ENCODE measurements at regions not wholly inside any gene's neighbourhood (a gene's known extent, or its start where the extent isn't known, plus 50 kb on each side); places are given as distances from the start of the nearest gene placed in this dataset.

DNA sequence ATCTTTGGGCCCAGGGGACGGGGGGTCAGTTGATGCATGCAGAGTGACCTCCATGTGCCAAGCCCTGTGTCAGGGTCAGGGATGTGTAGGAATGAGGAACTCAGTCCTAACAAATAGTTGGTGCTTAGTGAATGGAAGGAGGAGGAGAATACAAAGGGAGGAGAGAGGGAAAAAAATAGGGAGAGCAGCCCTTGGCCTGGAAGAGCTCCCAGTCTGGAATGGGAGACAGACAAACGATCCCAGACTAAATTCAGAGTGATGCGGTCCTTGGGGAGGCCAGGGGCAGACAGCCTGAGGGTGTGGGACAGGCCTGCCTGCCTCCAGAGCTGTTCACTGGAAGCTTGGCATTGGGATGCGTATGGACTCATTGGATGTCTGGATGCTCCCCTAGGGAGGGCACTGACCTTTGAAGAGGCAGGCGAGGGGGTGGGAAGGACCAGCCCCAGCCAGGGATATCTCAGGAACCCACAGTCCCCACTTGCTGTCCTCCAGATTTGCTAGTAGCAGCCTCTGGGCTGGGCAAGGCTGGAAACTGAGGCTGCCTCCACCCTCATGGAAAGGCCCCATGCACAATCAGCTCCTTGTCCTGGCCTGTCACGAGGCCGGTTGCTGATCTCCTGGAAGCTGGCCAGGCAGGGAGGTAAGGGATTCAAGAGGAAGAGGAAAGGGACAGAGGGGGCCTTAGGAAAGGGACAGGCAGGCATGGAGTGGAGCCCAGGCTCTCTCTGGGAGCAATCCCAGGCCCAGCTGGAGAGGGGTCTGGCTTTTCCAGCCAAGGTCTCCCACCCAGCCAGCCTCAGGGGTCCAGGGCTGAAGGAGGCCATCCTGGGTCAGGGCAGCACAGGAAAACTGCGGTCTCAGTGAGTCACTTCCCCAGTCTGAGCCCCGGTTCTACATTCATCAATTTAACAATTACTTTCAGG, 69.0 kb upstream of the GGTA1 start:
- peak; percentile 45 for DNase-seq (ENCODE audit: low read depth)

DNA sequence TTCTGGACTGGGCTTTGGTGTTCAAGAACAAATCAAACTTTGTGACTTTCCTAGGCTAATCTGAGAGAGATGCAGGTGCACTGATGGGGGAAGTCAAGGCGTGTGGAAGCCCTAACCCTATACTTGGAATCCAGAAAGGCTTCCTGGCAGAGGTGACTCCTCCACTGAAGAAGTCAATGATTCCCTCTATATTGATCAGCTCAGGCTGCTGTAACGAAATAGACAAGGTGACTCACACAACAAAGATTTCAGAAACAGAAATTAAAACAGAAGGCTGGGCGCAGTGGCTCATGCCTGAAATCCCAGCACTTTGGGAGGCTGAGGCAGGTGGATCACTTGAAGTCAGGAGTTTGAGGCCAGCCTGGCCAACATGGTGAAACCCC, 69.6 kb upstream of the GGTA1 start:
- no peak for DNase-seq (ENCODE audit: low read depth)

DNA sequence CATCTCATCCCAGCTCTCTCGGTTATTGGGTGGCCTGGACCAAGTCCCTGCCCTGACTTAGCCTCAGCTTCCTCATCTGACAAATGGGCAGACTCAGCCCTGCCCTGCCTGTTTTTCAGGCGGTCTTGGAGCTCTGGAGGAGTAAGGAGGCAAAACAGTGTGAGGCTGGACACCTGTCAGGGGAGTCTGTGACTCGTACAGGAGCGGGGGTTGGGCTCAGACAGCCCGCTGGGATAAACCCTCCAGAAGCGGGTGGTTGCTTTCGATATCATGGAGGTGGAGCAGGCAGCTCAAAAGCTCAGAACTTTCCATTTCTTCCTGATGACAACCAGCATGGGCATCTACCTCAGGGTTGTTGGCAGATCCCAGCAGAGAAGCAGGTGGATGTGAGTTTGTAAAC, 72.9 kb upstream of the GGTA1 start:
- DNase-seq (ENCODE audit: low read depth) = no peak

DNA sequence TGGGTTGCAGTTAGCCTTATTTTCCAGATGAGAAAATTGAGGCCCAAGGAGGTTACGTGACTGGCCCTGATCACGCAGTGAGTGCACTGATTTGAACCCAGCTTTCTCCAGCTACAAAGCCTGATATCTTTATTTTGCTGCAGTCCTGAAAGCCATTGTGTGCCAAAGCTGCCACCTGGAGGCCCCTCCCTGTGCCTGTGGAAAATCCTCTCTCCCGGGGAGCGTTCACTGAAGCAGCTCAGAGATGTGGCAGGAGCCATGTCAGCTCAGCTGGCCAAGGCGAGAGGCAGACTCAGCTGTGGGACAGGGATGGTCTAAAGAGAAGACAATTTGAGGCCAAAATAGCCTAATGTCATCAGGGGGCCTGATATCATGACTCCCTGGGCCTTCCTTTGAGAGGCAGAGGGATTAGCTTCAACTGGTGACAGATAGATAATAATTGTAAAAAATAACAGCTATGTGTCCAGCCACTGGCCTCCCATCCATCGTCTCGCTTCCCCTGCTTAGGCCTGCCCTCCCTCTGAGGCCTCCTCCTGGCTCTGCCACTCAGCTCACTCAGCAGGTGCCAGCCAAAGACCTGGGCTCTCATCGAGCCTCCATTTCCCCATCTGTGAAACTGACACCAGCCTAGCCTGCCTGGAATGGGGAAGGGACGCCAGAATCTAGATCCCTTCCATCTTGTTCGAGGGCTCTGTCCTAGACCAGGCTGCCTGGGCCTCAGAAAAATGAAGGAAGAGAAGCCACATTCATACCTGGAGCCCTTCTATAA, 74.3 kb upstream of the GGTA1 start:
- DNase-seq (ENCODE audit: low read depth) = no peak

DNA sequence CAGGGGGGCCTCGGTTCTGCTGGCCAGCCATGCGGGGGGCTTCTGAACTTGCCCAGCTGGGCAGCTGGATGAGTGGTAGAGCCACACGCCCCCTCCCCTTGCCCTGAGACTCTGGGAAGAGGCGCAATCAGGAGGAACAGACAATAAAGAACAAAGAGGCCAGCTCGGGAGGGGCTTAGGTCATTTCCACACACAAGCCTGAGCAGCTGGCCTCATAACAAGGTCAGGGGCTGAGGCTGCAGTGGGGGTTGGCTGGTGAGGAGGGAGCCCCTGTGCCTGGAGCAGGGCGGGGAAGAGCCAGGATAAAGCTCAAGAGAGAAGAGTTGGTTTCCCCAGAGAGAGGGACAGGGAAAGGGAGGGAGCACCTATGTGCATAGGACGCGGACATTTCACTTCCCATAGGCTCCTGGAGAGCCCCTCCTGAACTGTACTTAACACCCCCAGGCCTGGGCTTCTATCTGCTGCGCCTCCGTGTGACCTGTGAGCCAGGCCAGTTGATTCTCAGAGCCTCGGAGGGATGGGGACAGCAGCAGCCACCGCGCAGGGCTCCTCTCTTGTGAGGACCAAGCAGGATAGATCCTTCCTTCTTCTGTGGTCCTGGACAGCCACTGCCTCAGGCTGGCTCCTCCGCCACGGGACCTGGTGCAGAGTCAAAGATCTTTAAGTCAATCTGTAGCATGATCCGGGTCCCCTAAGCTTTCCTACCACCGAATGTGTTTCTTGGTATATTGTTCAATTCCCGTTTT, 75.3 kb upstream of the GGTA1 start:
- no peak for DNase-seq (ENCODE audit: low read depth)

DNA sequence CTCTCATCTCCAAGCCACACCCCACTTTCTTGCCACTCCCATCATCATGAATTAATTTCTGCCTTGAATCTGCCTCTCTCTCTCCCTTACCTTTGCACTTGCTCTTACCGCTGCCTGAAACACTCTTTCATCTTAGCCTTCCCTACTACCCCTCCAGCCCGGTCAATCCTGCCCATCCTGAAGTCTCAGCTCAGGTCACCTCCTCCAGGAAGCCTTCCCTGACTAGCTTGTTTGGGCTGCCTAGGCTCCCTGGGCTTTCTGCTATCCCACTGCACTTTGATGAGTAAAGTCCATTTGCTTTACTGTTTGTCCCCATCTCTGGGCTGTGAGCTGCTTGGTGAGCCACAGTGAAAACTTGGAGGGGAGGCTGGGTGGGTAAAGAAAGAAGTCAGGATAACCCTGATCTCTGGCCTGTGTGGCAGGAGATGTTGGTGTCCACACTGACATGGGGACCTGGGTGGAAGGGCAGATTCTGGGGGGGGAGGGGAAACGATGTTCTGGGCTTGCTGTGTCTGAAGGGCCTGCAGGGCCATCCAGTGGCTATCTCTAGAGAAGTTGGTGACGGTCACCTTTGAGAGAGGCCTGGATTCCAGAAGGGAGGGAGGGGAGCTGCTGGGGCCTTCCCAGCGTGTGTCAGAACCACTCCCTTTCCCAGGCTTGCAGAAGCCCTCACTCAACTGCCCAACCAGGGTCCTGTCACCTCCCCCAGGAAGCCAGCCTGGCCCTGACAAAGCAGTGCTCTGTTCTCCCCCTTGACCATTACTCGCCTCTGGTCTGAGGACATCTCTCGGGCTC, 75.0 kb upstream of the DAB2IP start:
- no peak for DNase-seq (ENCODE audit: low read depth)

DNA sequence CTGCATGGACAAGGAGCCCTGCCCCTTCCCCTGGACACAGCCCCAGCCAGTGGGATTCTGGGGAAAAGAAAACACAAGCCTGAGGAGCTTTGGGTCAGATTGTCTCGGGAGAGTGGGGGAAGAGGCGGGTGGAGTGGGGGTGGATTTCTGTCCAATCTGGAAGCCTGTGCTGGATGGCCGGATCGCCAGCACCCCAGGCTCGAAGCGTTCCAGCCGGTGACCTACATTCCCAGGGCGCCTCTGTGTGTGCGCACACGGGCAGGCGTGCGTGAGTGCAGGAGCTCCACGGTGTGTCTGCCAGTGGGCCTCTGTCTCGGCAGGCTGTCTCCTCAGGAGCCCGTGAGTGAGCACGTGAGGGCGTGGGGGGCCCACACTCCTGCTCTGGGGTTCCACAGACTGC, 74.3 kb upstream of the DAB2IP start:
- no peak for DNase-seq (ENCODE audit: low read depth)

DNA sequence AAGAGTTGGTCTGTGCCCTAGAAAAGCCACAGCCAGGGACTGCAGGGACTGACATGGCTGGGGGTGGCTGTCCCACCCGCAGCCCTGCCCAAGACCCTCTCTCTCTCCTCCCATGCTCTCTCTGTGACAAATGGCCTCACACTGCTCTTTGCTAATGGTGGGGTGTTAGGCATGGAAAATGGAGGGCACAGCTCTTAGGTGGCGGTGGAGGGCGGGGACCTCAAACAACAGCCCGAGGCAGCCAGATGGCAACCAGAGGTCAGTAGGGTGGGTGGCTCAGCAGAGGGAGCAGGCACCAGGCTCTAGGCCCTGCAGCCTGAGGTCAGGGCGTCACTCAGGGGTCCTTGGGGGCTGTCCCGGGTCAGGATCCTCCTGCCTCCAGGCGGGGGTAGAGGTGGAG, 73.9 kb upstream of the DAB2IP start:
- no peak for DNase-seq (ENCODE audit: low read depth)

DNA sequence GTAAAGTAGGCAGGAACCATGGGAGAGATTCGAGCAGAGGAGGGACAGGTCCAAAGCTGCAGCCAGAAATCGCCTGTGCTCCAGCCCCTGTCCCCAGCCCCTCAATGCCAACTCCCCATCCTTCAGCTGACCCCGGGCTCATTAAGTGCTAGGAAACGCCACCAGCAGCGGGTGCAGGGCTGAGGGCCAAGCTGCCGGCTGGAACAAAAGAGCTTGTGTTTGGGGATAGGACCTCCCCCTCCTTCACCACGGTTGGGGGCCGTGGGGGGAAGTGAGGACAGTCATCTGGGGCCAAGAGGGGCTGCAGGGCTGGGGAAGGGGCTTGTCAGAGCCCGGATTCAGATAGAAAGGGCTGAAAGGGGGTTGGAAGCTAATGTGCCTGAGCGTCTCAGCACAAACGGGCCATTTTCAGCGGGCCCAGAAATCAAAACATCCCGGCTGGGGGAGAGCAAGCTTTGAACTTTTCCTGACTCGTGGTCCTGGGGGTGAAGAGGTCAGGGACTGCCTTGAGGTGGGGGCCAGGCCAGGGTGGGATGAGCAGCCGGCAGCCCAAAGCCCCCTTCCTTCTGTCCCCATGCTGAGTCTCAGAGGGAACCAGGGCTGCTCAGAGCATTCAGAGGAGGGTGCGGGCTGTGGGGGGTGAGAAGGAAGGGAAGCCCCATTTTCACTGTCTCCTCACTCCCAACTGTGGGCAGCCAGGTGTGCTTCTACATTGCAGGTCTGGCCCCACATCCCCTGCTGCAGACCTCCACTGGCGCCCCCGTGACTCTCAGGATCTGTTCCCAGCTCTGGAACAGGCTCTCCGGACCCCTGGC, 69.4 kb upstream of the DAB2IP start:
- DNase-seq (ENCODE audit: low read depth) = no peak

DNA sequence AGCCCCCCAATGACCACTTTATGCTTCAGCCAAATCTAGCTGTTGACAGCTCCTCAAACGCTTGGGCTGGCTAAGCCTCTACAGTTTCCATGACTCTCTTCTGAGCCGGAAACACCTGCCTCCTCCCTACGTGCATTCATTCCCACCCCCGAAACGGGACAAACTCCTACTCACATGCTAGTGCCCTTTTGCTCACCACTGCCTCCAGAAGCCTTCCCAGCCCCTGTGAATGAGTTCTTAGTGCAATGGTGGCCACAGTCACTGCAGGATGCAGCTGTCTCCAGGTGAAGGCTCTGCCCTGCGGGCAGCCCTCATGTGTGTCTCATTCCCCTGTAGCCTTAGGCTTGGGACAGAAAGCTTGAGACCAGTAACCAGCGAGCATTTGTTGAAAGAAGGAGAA, 68.8 kb upstream of the DAB2IP start:
- DNase-seq (ENCODE audit: low read depth) = no peak

DNA sequence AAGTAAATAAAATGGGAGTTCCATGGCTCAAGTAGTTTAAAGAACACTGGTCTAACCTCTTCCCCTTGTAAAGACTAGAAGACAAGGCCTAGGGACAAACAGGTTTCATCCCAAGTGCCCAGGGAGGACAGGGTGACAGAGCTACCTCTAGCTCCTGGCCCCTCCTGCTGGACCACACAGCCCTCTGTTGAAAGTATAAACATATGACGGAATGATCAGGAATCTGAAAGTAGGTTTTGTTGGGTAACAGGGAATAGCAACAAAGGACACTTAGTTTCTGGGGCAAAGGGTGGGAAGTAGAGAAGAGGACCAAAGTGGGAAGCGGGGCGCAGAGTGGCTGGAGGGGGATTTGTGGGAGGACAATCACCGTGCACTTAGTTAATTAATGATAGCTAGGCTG, 67.0 kb upstream of the DAB2IP start:
- no peak for DNase-seq (ENCODE audit: low read depth)

DNA sequence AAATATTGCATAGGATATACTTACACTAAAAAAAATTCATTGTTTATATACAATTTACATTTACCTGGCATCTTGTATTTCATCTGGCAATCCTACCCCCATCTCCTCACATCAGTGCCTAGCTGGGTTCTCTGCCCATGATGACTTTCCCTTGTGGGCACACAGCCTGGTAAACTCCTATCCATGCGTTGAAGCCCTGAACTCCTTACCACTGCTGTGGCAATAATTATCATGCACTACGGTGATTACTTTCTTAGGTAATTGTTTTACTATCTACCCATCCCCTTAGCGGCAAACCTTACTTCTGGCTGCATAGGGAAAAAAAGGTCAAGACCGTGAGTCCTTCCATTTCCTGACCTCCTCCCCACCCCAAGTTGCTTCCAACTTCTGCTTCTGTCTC, 63.6 kb upstream of the DAB2IP start:
- no peak for DNase-seq (ENCODE audit: low read depth)

DNA sequence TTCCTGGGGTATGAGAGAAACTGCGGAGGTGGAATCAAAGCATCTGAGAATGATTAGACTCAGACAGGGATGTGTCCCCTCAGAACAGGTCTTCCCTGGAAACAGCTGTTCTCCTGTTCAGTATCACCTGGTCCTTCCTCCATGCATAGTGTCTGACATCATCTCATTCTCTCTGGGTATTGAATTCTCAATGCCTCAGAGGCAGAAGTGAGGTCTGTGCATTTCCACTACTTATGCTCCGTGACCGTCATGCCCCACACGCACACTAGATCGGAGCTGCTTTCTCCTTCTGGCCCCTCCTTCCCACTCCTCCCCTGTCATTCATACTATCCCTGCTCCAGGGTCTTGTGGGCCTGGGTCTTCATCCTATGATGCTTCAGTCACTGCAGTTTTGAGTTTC, 61.4 kb upstream of the DAB2IP start:
- DNase-seq (ENCODE audit: low read depth) = no peak

DNA sequence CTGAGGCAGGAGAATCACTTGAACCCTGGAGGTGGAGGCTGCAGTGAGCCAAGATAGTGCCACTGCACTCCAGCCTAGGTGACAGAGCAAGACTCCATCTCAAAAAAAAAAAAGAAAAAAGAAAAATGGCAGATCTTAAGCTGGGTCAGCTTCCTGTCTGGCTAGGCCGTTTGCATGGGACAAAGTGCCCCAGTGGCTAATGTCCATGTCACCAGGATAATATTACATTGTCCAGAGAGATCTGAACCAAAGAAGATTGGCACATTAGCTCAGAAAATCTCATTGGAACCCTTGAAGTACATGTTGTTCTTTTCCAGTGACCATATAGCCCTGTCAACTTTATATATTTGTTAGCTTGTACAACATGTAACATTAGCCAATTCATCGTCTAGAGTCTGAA, 59.2 kb upstream of the DAB2IP start:
- DNase-seq (ENCODE audit: low read depth) = no peak

DNA sequence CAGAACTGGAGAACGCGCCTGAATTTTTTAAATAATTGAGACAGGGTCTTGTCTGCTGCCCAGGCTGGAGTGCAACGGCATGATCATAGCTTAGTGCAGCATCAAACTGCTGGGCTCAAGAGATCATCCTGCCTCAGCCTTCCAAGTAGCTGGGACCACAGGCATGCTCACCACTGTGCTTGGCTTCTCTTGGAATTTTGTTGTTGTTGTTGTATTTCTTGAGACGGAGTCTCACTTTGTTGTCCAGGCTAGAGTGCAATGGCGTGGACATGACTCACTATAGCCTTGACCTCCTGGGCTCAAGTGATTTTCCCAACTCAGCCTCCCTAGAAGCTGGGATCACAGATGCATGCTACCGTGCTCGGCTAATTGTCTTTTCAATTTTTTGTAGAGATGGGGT, 58.4 kb upstream of the DAB2IP start:
- DNase-seq (ENCODE audit: low read depth) = no peak

DNA sequence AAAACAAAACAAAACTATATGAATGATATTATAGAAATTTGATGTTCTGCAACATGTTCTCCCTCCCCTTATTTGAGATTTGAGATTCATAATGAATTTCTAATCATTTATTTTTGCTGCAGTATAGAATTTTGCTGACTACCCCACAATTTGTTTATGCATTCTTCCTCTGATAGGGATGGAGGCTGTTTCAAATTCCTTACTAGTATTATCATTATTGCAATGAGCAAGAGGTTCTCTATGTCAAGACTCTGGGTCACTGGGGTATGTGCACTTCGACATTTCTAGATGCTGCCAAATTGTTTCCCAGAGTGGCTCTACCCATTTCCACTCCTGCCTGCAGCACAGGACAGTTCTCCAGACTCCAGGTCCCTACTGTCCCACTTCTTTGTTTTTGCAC, 54.9 kb upstream of the DAB2IP start:
- no peak for DNase-seq (ENCODE audit: low read depth)

DNA sequence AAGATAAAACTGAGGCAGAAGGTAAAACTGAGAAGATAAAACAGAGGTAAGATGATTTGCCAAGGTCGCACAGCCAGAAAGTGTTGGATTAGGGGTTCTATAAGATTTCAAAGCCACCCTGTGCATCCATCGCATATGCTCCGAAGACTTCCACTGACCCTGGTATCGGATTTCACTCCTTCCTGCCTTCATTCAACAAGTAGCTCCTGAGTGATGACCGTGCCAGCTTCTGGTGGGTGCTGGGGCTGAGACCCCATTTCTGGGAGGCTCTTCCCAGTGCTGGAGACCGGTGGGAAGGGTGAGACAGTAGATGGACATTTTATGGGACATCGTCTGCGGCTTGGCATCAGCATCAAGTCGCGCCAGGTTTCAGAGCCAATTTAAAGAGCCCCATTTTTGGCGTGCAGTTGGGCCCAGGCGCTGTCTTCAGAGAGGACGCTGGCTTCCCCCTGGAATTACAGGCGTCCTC, 53.7 kb upstream of the DAB2IP start:
- no peak for DNase-seq (ENCODE audit: low read depth)

DNA sequence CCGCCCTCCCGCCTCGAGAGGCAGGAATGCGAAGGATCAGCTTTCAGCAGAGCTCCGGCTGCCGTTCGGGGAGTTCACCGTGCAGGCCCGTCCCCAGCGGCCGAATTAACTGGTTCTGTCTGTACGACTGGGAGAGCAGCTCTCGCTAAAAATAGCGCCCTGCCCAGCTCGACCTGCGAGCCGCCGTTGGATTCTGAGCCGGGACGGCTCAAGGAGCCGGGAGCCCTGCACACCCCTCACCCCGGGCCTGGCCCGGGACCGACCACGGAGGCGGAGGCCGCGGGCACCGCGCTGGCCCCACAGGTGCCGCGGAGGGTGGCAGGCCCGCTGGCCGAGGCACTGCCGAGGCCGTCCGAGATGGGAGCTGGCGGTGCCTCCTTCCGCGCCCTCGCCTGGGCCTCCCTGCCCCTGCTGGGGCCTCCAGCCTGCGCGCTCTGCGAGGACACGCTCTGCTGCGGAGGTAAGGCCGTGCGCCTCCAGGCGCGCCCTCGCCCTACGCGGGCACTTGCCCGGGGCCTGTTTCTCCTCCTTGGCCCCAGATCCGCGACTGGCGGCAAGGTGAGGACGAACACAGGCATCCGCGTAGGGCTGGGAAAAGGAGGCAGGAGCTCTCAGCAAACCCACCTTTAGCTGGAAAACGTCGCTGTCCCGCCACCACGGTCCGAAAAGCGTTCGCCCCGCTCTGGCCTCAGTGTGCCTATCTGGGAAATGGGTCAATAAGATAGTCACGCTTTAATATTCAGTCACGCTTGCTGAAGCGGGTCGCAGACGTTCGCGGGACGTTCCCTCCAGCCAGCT, 53.1 kb upstream of the DAB2IP start:
- DNase-seq (ENCODE audit: low read depth) = no peak

DNA sequence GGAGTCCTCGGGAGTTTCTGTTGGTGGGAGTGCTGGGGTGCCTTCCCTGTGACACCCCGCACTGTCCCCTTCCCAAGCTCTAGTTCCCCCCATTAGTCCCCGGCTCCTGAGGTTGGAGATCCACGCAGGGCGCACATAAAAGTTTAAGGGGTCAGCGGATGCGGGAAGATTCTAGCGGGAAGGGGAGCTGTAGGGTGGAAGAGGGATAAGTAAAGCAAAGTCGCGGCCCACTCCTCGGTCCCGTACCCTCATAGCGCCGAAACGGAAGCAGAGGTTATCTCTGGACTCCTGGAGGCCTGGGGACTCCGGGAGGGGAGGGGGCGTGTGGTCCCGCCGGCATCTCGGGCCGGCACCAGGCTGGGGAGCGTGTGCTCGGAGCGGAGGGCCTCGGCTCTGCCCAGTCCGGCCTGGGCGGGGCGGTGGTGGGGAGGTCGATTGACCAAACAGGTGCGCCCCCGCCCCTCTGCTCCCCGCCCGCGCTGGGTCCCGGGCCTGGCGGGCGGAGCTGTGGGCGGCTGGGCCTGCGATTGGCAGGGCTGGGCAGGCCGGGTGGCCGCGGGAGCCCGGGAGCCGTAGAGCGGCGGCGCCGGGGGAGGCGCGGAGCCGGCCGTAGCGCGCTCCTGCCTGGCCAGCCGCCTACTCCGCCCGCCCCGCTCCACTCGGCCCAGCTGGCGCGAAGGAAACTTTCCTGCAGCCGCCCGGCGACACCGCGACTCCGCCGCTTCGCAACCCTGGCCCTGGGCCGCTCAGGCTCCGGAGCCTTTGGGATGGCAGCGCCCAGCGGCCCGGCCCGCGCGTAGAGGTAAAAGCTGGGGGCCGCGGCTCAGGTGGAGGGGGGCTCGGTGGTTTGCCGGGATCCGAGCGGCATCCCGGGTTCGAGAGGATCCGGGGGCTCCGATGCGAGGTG, 52.2 kb upstream of the DAB2IP start:
- no peak for DNase-seq (ENCODE audit: low read depth)

Data from forelimb muscle (tissue), 1 donor.